ENCODE measurements at regions not wholly inside any gene's neighbourhood (a gene's known extent, or its start where the extent isn't known, plus 50 kb on each side); places are given as distances from the start of the nearest gene placed in this dataset.

DNA sequence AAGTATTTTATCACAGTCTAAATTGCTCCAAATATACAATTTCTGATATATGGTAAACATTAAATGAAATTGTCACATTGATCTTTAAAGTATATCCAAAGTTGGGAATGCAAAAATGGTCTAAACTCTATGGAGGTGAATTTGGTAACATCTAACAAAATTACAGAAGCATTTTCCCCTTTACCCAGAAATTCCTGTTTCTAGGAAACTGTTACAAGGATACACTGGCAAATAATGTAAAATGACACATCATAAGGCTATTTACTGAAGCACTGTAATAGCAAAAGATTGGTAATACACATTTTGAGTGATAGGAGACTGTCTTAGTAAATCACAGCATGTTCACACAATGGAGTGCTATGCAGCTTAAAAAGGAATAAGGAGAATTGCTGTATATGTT is 50.0 kb upstream of the SLCO2A1 start:
- no peak overlapping the region for H3K18ac ChIP-seq (ENCODE audit: low read depth, low read length)
- no peak overlapping the region for H2BK15ac ChIP-seq (ENCODE audit: low read depth, low read length)
- H3K4me1 ChIP-seq (ENCODE audit: control insufficient read depth, insufficient read depth, low read length) = peaks cover 5% of the 10 kb centered on the region
- no peak for TF ChIP-seq RCOR1 (IDR thresholded peaks at IDR 0.05; ENCODE audit: insufficient replicate concordance, low read length)
- no peak for TF ChIP-seq MAFK (IDR thresholded peaks at IDR 0.05; ENCODE audit: low read depth, low read length)
- no peak for TF ChIP-seq FOS (IDR thresholded peaks at IDR 0.05; ENCODE audit: low read depth, low read length)
- TF ChIP-seq CTCF (conservative IDR thresholded peaks at IDR 0.05; ENCODE audit: low read depth, low read length) = no peak
- no peak for TF ChIP-seq NFE2L2 (IDR thresholded peaks at IDR 0.05; ENCODE audit: low read depth, low read length)
- TF ChIP-seq, protein P1, sequence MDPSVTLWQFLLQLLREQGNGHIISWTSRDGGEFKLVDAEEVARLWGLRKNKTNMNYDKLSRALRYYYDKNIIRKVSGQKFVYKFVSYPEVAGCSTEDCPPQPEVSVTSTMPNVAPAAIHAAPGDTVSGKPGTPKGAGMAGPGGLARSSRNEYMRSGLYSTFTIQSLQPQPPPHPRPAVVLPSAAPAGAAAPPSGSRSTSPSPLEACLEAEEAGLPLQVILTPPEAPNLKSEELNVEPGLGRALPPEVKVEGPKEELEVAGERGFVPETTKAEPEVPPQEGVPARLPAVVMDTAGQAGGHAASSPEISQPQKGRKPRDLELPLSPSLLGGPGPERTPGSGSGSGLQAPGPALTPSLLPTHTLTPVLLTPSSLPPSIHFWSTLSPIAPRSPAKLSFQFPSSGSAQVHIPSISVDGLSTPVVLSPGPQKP (IDR thresholded peaks at IDR 0.05; ENCODE audit: borderline replicate concordance, low read depth, low read length) = no peak
- TF ChIP-seq CEBPB (IDR thresholded peaks at IDR 0.05; ENCODE audit: low read depth, low read length) = no peak
- TF ChIP-seq CHD1 (IDR thresholded peaks at IDR 0.05; ENCODE audit: low read depth, low read length) = no peak
- no peak for TF ChIP-seq RAD21 (IDR thresholded peaks at IDR 0.05; ENCODE audit: low read length)
- no peak for TF ChIP-seq POLR2A (IDR thresholded peaks at IDR 0.05; ENCODE audit: low read depth, low read length)
- TF ChIP-seq SMC3 (IDR thresholded peaks at IDR 0.05; ENCODE audit: low read depth, low read length) = no peak
- TF ChIP-seq RFX5 (IDR thresholded peaks at IDR 0.05; ENCODE audit: low read depth, low read length) = no peak
- no peak for TF ChIP-seq BHLHE40 (IDR thresholded peaks at IDR 0.05; ENCODE audit: low read depth, low read length)
- TF ChIP-seq MAZ (IDR thresholded peaks at IDR 0.05; ENCODE audit: borderline replicate concordance, low read depth, low read length) = no peak
- no peak for TF ChIP-seq USF2 (IDR thresholded peaks at IDR 0.05; ENCODE audit: low read depth, low read length)
- no peak for TF ChIP-seq MXI1 (IDR thresholded peaks at IDR 0.05; ENCODE audit: borderline replicate concordance, low read depth, low read length)
- no peaks in the 10 kb centered on the region; the same call in 1 of the 2 replicates for H3K9me1 ChIP-seq (ENCODE audit: insufficient read depth, low read length)
- peaks cover 6% of the 10 kb centered on the region for H3K9me3 ChIP-seq (ENCODE audit: control insufficient read depth, insufficient read depth, low read length)
- H3K9ac ChIP-seq (ENCODE audit: low read depth, low read length) = no peak overlapping the region
- no peak overlapping the region for H4K91ac ChIP-seq (ENCODE audit: insufficient read depth, low read depth, low read length)
- H3K4me3 ChIP-seq (ENCODE audit: insufficient read depth, low read depth, low read length) = no peak overlapping the region
- H3K36me3 ChIP-seq (ENCODE audit: control insufficient read depth, insufficient read depth, low read length) = no peaks in the 10 kb centered on the region
- no peak overlapping the region for H3K56ac ChIP-seq (ENCODE audit: extremely low read depth, insufficient read depth, low read length)
- no peaks in the 10 kb centered on the region for H3K27me3 ChIP-seq (ENCODE audit: control insufficient read depth, insufficient read depth, low read length)
- H2AFZ ChIP-seq (replicated peaks; ENCODE audit: low read length, poor library complexity) = no peak overlapping the region
- no peak overlapping the region for H2AK5ac ChIP-seq (ENCODE audit: low read depth, low read length)
- no peak for DNase-seq
- H3K79me1 ChIP-seq (ENCODE audit: low read depth in 1 of 2, low read length in 2 of 2) = no peaks in the 10 kb centered on the region
- in situ Hi-C loops (cut with MboI; ENCODE audit: low sequenced_read_pairs) = no loop called here
- no peak overlapping the region for H2AK9ac ChIP-seq (replicated peaks; ENCODE audit: low read depth, low read length, poor library complexity)
- no peak for ATAC-seq (ENCODE audit: low read depth)
- H2BK5ac ChIP-seq (ENCODE audit: low read depth, low read length, poor library complexity, severe bottlenecking) = no peak overlapping the region
- no peak overlapping the region for H3K14ac ChIP-seq (replicated peaks; ENCODE audit: low read depth, low read length)
- no peak overlapping the region for H3K27ac ChIP-seq (ENCODE audit: insufficient read depth, low read length)
- no peak overlapping the region for H4K8ac ChIP-seq (ENCODE audit: low read depth in 2 of 2, low read length in 2 of 2)
- H3K4me2 ChIP-seq (ENCODE audit: low read depth, low read length) = no peak overlapping the region
- H3K23ac ChIP-seq (ENCODE audit: low read depth, low read length) = no peak overlapping the region
- H2BK20ac ChIP-seq (ENCODE audit: low read depth, low read length) = no peak overlapping the region
- H4K5ac ChIP-seq (ENCODE audit: low read depth, low read length) = no peak overlapping the region
- ChIA-PET CTCF (no interaction called here), POLR2A (ENCODE audit: unreplicated experiment) (no interaction called here)
- H4K20me1 ChIP-seq (ENCODE audit: insufficient read depth, low read length) = no peaks in the 10 kb centered on the region
- no TSS peak for BruUV-seq (replicated peaks)
- no peak overlapping the region for H3K4ac ChIP-seq (ENCODE audit: low read depth, low read length)
- dilution Hi-C loops (cut with HindIII; ENCODE audit: low sequenced_read_pairs, unreplicated experiment) = no loop called here
- intact Hi-C loops (cut with micrococcal nuclease) = no loop called here
- H2BK120ac ChIP-seq (ENCODE audit: low read depth, low read length) = no peak overlapping the region

All from IMR-90 (cell line).